ENCODE measurements at regions not wholly inside any gene's neighbourhood (a gene's known extent, or its start where the extent isn't known, plus 50 kb on each side); places are given as distances from the start of the nearest gene placed in this dataset.
"Not testable (repeated sequence)": the region's sequence is repeated elsewhere in the genome, so short reads cannot be mapped to it uniquely, and the experiment has no call there.

DNA sequence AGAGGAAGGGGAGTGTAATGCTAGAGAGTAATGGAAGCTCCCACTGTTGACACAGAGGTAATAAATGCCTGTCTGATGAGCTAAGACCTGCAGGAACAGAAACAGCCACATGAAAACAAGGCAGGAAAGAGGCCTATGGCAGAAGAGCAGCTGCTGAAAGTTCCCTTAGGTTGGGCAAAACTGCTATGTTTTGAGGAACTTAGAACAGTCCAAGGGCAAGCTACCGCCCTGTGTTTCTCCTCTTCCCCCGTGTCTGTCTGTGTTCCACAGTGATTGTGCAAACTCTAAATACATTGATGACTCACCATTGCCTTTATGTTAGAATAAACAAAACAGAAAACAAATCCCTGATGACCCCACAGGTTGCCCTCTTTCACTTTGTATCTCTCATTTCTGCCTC lies 165.6 kb upstream of the POTEB2 start:
- H3K4me3 ChIP-seq (ENCODE audit: low read depth, low read length); DNase-seq (ENCODE audit: low read depth, low spot score); in situ Hi-C loops (cut with HindIII; ENCODE audit: low sequenced_read_pairs): not testable (repeated sequence)

GRCh38 chr15:21029001-21029400 lies 162.9 kb upstream of the POTEB2 start:
- in situ Hi-C loops (cut with HindIII; ENCODE audit: low sequenced_read_pairs); DNase-seq (ENCODE audit: low read depth, low spot score): not testable (repeated sequence)

DNA sequence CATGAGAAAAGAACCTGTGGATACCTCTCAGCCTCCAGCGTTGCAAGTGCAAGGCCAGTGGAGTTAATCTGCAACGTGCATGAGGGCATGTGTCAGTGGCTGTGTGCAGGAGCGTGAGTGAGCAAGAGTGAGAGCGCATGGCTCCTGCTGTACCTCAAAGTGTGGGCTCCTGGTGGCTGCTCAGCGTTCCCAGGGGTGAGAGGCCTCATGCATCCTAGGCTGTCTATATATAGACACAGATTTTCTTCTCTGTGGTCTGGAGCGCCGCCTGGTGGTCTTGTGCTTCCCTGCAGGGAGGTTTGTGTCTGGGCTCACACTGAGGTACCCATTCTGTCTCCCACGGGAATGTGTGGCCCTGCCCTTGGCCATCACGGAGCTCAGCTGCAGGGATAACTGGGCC lies 161.8 kb upstream of the POTEB2 start:
- H3K4me3 ChIP-seq (ENCODE audit: low read depth, low read length); in situ Hi-C loops (cut with HindIII; ENCODE audit: low sequenced_read_pairs); DNase-seq (ENCODE audit: low read depth, low spot score): not testable (repeated sequence)

More at GRCh38 chr15:21029001-21029400, 162.9 kb upstream of the POTEB2 start:
- not testable (repeated sequence) for H3K4me3 ChIP-seq (ENCODE audit: low read depth, low read length)

DNA sequence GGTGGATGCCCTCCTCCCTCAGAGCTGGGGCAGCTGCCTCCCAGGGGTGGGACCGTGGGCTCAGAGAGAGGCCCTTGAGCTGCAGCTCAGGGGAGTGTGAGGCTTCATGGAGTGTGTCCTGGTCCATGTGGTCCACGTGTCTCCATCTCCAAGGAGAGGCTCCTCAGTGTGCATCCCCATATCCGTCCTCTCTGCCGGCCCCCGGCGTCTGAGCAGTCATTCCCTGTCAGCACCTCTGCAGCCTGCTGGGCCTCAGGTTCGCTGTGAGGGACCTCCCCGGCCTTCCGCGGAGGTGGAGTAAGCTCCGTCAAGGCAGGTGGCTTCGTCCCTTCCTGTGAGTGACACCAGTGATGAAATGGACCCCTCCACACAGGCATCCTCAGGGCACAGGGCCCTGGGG lies 160.7 kb upstream of the POTEB2 start:
- DNase-seq (ENCODE audit: low read depth, low spot score); H3K4me3 ChIP-seq (ENCODE audit: low read depth, low read length); in situ Hi-C loops (cut with HindIII; ENCODE audit: low sequenced_read_pairs): not testable (repeated sequence)

GRCh38 chr15:21024235-21024987 lies 158.3 kb upstream of the POTEB2 start:
- DNase-seq (ENCODE audit: low read depth, low spot score); in situ Hi-C loops (cut with HindIII; ENCODE audit: low sequenced_read_pairs); H3K4me3 ChIP-seq (ENCODE audit: low read depth, low read length): not testable (repeated sequence)

DNA sequence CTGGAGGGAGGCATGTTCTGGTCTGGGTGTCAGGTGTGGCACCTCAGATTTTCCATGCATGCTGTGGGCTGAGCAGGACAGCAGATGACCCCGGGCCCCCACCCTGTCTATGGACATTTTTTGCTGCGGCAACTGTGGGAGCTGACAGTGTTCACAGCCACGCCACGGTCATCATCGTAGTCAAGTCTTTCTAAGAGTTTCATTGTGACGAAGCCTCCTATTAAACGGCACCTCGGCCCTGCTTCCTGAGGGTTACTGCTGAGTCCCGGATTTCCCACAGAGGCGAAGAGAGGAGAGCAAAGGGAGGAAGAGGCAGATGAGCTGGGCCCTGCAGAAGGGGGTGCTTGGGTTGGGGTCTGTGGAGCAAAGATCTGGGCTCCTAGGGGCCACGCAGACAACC lies 152.1 kb upstream of the POTEB2 start:
- H3K4me3 ChIP-seq (ENCODE audit: low read depth, low read length); DNase-seq (ENCODE audit: low read depth, low spot score); in situ Hi-C loops (cut with HindIII; ENCODE audit: low sequenced_read_pairs): not testable (repeated sequence)

GRCh38 chr15:21017326-21017725 lies 151.2 kb upstream of the POTEB2 start:
- DNase-seq (ENCODE audit: low read depth, low spot score); H3K4me3 ChIP-seq (ENCODE audit: low read depth, low read length); in situ Hi-C loops (cut with HindIII; ENCODE audit: low sequenced_read_pairs): not testable (repeated sequence)

DNA sequence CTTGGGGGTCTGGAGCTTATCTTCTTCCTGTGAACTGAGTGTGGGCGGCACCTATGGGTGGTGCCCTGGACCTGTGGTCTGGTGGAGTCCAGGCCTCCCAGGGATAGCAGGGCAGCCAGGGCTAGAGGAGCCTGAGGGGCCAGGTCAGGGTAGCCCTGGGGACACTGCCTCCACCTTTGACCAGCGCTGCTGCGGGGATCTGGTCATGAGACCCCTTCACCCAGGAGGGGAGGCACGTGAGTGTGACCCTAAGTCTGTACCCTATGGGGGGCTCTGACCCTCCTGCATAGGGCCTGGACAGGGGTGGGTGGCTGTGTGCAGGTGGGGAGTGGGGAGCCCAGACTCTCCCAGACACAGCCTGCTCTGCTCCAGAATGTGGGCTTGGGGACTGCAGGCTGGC lies 150.5 kb upstream of the POTEB2 start:
- DNase-seq (ENCODE audit: low read depth, low spot score); H3K4me3 ChIP-seq (ENCODE audit: low read depth, low read length); in situ Hi-C loops (cut with HindIII; ENCODE audit: low sequenced_read_pairs): not testable (repeated sequence)

GRCh38 chr15:21015171-21015570 lies 149.1 kb upstream of the POTEB2 start:
- DNase-seq (ENCODE audit: low read depth, low spot score); in situ Hi-C loops (cut with HindIII; ENCODE audit: low sequenced_read_pairs): not testable (repeated sequence)

DNA sequence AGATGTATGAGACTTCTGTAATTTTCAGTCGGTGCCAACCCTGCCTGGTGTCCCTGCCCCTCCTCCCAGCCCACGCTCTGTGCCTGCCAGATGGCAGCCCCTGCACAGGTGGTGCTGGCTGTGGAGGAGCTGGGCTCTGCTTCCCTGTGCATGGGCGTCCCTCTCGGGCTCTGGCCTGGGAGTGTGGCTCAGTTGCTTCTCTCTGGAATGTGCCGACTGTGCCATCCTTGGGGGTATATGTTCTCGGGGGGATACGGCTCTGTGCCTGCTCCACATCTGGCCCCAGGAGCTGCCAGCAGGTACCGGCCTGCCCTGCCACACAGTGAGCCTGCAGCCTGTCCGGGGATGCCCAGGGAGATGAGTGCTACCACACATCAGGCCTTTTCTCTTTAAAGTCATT lies 147.2 kb upstream of the POTEB2 start:
- in situ Hi-C loops (cut with HindIII; ENCODE audit: low sequenced_read_pairs); DNase-seq (ENCODE audit: low read depth, low spot score); H3K4me3 ChIP-seq (ENCODE audit: low read depth, low read length): not testable (repeated sequence)

More at GRCh38 chr15:21015171-21015570, 149.1 kb upstream of the POTEB2 start:
- not testable (repeated sequence) for H3K4me3 ChIP-seq (ENCODE audit: low read depth, low read length)

- H3K4me3 ChIP-seq (ENCODE audit: low read depth, low read length); DNase-seq (ENCODE audit: low read depth, low spot score); in situ Hi-C loops (cut with HindIII; ENCODE audit: low sequenced_read_pairs): not testable (repeated sequence)
Observed at GRCh38 chr15:21009651-21010050, 143.5 kb upstream of the POTEB2 start.

- in situ Hi-C loops (cut with HindIII; ENCODE audit: low sequenced_read_pairs); DNase-seq (ENCODE audit: low read depth, low spot score); H3K4me3 ChIP-seq (ENCODE audit: low read depth, low read length): not testable (repeated sequence)
Observed at GRCh38 chr15:21003459-21003858, 137.3 kb upstream of the POTEB2 start.

- DNase-seq (ENCODE audit: low read depth, low spot score); in situ Hi-C loops (cut with HindIII; ENCODE audit: low sequenced_read_pairs); H3K4me3 ChIP-seq (ENCODE audit: low read depth, low read length): not testable (repeated sequence)
Observed at GRCh38 chr15:21001950-21002349, 135.8 kb upstream of the POTEB2 start.

DNA sequence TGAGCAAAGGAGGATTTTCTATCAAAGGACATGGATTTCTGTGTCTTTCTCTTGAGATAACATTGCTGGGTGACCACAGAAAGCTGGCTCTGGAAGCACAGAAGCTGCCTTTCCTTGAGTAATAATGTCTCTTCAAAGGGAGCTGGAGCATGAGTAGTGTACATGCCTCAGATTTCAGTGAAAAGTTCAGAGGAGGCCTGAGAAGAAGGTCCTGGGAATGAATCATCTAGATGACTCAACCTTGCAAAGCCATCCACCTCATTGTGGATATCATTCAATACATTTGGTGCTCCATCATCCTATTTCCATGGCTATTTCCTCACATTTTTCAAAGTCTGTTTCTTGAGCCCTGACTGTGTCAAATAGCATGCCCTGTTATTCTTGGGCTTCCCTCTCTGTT lies 125.6 kb upstream of the POTEB2 start:
- DNase-seq (ENCODE audit: low read depth, low spot score); in situ Hi-C loops (cut with HindIII; ENCODE audit: low sequenced_read_pairs); H3K4me3 ChIP-seq (ENCODE audit: low read depth, low read length): not testable (repeated sequence)

DNA sequence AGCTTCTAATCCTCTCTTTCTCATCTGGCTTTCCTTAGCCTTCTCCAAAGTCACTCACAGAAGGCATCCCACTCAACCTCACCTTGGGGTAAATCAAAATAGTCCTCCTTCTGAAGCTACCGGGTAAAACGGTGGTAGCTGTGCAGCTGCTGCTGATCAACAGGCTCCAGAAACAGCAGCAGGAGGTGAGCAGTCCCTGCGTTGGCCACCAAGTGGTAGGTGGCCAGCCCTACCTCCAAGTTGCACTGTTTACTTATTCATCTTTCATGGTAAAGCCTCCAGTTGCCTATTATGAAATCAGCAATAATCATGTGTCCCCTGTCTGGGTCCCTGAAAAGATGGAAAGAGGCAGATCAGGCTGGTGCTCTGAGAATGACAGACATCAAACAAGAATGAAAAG lies 125.1 kb upstream of the POTEB2 start:
- in situ Hi-C loops (cut with HindIII; ENCODE audit: low sequenced_read_pairs); H3K4me3 ChIP-seq (ENCODE audit: low read depth, low read length); DNase-seq (ENCODE audit: low read depth, low spot score): not testable (repeated sequence)

GRCh38 chr15:20986775-20987174 lies 120.7 kb upstream of the POTEB2 start:
- DNase-seq (ENCODE audit: low read depth, low spot score); in situ Hi-C loops (cut with HindIII; ENCODE audit: low sequenced_read_pairs); H3K4me3 ChIP-seq (ENCODE audit: low read depth, low read length): not testable (repeated sequence)

- H3K4me3 ChIP-seq (ENCODE audit: low read depth, low read length); in situ Hi-C loops (cut with HindIII; ENCODE audit: low sequenced_read_pairs); DNase-seq (ENCODE audit: low read depth, low spot score): not testable (repeated sequence)
Observed at GRCh38 chr15:20978057-20978456, 111.9 kb upstream of the POTEB2 start.

- H3K4me3 ChIP-seq (ENCODE audit: low read depth, low read length); in situ Hi-C loops (cut with HindIII; ENCODE audit: low sequenced_read_pairs); DNase-seq (ENCODE audit: low read depth, low spot score): not testable (repeated sequence)
Observed at GRCh38 chr15:20972762-20973161, 106.6 kb upstream of the POTEB2 start.
